Stomach smooth muscle (tissue), 2 donors: ENCODE measurements at regions not wholly inside any gene's neighbourhood (a gene's known extent, or its start where the extent isn't known, plus 50 kb on each side); places are given as distances from the start of the nearest gene placed in this dataset.
"Not testable (repeated sequence)": the region's sequence is repeated elsewhere in the genome, so short reads cannot be mapped to it uniquely, and the experiment has no call there.

Experiments
- H3K27ac ChIP-seq: one replicate; pipeline ENCODE4 v1.7.0; 2013; ENCODE audit warnings: mild to moderate bottlenecking, low read length, inconsistent platforms
- H3K27me3 ChIP-seq, 2 donors: one replicate each; pipeline ENCODE4 v1.7.0; 2013; ENCODE audit warnings: low read length in 2 of 2; ENCODE audit not compliant: insufficient read depth in 2 of 2, control insufficient read depth in 1 of 2
- H3K36me3 ChIP-seq, 2 donors: one replicate each; pipeline ENCODE4 v1.7.0; 2013; ENCODE audit warnings: low read length in 2 of 2; ENCODE audit not compliant: control insufficient read depth in 2 of 2, insufficient read depth in 2 of 2
- H3K4me1 ChIP-seq: one replicate; pipeline ENCODE4 v1.7.0; 2013; ENCODE audit warnings: low read length; ENCODE audit not compliant: control insufficient read depth, insufficient read depth
- H3K4me3 ChIP-seq, 2 donors: one replicate each; pipeline ENCODE4 v1.7.0; 2013; ENCODE audit warnings: low read length in 2 of 2
- H3K9ac ChIP-seq, 2 donors: one replicate each; pipeline ENCODE4 v1.7.0; 2013; ENCODE audit warnings: low read length in 2 of 2, mild to moderate bottlenecking in 1 of 2
- H3K9me3 ChIP-seq, 2 donors: one replicate each; pipeline ENCODE4 v1.7.0; 2013; ENCODE audit warnings: low read length in 2 of 2; ENCODE audit not compliant: control insufficient read depth in 2 of 2
- donor health status: healthy.
- donor health status: Pancreatic carcinoma.

DNA sequence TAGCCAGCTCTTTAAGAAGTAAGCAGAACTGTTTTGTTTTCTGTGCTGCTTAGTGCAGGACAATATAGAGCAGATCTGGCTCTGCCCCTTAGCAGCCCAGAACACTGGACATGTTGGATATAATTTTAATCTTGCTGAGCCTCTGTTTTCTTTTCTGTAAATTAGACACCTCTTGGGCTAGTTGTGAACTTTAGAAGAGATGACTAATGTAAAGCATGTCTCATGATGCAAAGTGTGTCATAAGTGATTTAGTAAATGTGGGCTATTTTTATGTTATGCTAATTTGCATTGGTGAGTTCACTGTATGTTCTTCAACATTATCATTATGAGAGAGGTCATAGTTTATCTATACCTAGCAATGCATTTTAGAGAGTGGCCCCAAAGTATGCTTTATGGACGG lies 156.1 kb upstream of the ADAMTSL1 start:
- H3K27me3 ChIP-seq, result no peaks in the 10 kb centered on the region
- H3K9ac ChIP-seq, result no peak overlapping the region
- H3K9me3 ChIP-seq, result no peaks in the 10 kb centered on the region
- no peaks in the 10 kb centered on the region for H3K36me3 ChIP-seq
- no peaks in the 10 kb centered on the region for H3K4me1 ChIP-seq
- no peak overlapping the region for H3K27ac ChIP-seq
- no peak overlapping the region for H3K4me3 ChIP-seq

DNA sequence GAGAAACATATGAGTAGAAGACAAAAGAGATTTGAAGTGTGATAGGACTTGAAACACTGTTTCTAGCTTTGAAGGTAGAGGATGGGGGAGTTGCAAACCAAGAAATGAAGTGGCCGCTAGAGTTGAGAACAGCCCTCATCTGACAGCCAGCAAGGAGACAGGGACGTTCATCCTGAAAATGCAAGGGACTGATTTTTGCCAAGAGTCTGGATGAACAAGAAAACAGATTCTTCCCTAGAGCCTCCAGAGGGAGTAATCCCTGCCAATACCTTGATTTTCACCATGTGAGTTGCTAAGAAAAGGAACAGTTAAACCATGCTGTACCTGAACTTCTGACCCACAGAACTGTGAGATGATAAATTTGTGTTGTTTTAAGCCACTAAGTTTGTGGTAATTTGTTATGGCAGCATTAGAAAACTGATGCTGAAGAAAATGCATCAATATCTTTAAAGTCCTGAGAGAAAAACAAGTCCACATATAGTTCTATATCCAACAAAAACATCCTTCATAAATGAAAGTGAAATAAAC lies 154.0 kb upstream of the ADAMTSL1 start:
- Histone ChIP-seq H3K9me3 (no peaks in the 10 kb centered on the region), H3K9ac (no peak overlapping the region), H3K27me3 (no peaks in the 10 kb centered on the region), H3K4me3 (no peak overlapping the region), H3K36me3 (no peaks in the 10 kb centered on the region), H3K4me1 (no peaks in the 10 kb centered on the region), H3K27ac (no peak overlapping the region)

DNA sequence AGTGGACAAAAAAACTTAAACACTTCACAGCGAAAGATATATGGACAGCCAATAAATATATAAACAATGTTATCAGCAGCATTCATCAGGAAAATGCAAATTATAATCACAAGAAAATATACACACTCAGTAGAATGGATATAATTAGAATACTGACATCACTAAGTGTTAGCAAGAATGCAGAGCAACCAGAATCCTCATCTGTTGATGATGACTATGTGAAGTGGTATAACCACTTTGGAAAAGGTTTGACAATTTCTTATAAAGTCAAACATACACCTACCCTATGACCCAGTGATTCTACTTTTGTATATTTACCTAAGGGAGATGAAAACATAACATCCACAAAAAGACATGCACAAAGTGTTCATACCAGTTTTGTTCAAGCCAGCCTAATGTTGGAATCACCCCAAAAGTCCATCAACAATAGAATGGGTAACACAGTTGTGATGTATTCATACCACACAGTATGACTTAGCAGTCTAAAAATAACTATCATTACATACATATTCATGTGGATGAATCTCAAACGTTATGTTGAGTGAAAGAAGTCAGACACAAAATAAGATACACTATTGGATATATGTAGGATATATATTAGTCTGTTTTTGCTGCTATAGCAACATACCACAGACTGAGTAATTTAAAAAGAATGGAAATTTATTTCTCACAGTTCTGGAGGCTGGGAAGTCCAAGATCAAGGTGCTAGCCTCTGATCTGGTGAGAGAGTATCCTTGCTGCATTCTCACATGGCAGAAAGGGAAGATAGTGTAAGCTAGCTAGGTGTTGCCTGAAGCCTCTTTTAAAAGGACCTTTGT lies 148.8 kb upstream of the ADAMTSL1 start:
- Histone ChIP-seq H3K4me3 (no peak overlapping the region), H3K36me3 (no peaks in the 10 kb centered on the region), H3K4me1 (no peaks in the 10 kb centered on the region)

DNA sequence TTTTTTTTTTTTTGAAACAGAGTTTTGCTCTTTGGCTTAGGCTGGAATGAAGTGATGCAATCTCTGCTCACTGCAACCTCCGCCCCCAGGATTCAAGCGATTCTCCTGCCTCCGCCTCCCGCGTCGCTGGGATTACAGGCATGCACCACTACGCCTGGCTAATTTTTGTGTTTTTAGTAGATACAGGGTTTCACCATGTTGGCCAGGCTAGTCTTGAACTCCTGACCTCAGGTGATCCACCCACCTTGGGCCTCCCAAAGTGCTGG lies 148.3 kb upstream of the ADAMTSL1 start:
- not testable (repeated sequence) for H3K27me3 ChIP-seq, H3K4me1 ChIP-seq, H3K9me3 ChIP-seq, H3K4me3 ChIP-seq, H3K36me3 ChIP-seq, H3K27ac ChIP-seq, H3K9ac ChIP-seq

More for the DNA sequence above, 148.8 kb upstream of the ADAMTSL1 start:
- Histone ChIP-seq H3K9me3 (no peaks in the 10 kb centered on the region), H3K27ac (no peak overlapping the region), H3K9ac (no peak overlapping the region), H3K27me3 (no peaks in the 10 kb centered on the region)

DNA sequence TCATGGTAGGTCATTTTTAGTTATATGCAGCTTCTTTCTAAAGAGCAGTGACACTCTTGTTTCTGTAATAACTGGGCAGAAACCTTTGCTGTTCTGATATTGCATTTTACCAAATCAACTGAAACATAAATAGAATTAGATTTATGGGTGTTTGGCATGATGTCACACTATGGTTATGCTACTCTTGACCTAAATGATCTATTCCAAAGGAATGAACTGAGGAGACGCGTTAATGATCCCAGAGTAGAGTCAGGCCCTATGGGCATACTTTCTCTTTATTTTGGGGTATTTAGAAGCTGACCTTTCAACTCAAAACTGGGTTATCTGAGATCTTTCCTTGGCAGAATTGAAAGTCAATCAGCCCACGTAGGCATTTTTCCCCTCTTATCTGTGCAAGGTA lies 146.8 kb upstream of the ADAMTSL1 start:
- no peak overlapping the region for H3K27ac ChIP-seq
- peaks cover 7% of the 10 kb centered on the region for H3K4me1 ChIP-seq
- H3K9me3 ChIP-seq, result no peaks in the 10 kb centered on the region
- H3K36me3 ChIP-seq, result no peaks in the 10 kb centered on the region
- H3K4me3 ChIP-seq, result no peak overlapping the region
- no peak overlapping the region for H3K9ac ChIP-seq
- H3K27me3 ChIP-seq, result no peaks in the 10 kb centered on the region

DNA sequence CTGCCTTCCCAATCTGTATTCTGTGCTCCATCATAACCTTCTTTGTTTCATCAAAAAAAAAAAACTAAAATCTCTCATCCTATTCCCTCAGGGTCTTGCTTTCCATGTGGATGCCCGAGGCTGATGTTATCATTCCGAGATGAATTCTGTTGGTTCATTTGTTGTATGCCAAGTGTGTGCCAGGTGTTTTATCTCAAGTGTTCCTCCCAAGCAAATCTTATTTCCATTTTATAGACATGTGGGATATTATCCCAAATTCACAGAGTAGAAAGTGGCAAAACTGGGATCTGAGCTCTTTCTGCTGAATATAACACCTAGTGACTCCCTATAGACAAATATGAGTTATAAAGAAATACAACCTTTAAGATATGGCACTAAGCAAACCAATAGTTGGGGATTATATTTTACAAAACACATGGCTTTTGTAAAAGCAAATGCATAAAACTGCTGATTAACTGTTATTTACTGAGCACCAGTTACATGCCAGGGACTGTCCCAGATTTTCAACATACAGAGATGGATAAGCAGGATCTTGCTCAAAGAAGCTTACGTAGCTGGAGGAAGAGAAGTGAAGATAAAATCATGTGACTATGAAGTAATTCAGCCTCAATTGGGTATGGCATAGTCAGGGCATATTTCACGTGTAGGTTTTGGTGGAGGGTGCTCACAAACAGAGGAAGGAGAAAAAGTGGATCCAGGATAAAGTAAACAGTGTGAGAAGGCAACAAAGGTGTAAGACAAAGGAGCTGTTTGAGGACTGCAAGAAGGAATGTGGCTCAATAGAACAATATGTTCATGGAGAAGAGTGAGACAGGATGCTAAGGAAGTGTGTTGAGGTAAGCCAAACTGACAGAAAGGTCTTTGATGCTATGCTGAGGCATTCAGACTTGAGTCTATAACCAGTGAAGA lies 143.3 kb upstream of the ADAMTSL1 start:
- H3K27me3 ChIP-seq, result no peaks in the 10 kb centered on the region
- no peak overlapping the region for H3K4me3 ChIP-seq
- H3K9ac ChIP-seq, result no peak overlapping the region
- peaks cover 12% of the 10 kb centered on the region for H3K4me1 ChIP-seq
- no peaks in the 10 kb centered on the region for H3K36me3 ChIP-seq
- H3K27ac ChIP-seq, result no peak overlapping the region
- H3K9me3 ChIP-seq, result no peaks in the 10 kb centered on the region

DNA sequence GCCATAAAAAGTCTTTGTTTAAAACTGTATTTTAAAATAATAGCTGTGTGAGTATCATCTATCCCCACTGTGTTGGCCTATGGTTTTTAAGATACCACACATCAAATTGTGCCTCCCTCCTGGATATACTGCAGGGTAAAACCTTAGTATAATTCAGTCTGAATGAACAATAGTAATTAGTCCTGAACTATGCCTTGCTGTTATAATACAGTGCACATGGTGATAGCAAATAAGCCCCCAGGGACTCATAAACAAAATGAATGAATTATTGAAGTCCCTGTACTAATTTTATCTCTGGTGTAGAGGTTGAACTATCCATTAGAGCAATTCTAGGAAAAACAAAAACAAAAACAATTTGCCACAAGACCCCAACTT lies 142.7 kb upstream of the ADAMTSL1 start:
- H3K4me1 ChIP-seq, result peaks cover 12% of the 10 kb centered on the region
- no peak overlapping the region for H3K9ac ChIP-seq
- no peaks in the 10 kb centered on the region for H3K36me3 ChIP-seq
- no peaks in the 10 kb centered on the region for H3K9me3 ChIP-seq
- H3K4me3 ChIP-seq, result no peak overlapping the region
- H3K27me3 ChIP-seq, result no peaks in the 10 kb centered on the region
- no peak overlapping the region for H3K27ac ChIP-seq

DNA sequence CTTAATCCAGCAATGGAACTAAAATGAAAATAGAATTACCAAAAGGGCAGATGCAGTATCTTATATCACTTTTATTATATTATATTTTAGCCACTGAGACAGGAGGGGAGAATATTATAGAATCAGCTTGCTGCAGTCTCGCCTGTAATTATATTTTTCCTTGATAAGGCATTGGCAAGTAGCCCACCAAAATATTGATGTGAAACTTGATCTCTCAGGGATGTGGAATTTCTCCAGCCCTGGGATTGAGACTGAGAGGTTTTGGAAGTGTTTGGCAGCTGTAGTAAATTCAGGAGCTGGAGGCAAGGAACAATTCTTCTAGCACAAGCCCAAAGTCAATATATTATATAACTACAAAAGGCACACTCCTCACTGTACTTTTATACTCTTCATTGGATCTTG lies 142.1 kb upstream of the ADAMTSL1 start:
- H3K4me1 ChIP-seq, result peaks cover 13% of the 10 kb centered on the region
- H3K27ac ChIP-seq, result no peak overlapping the region
- H3K36me3 ChIP-seq, result no peaks in the 10 kb centered on the region

DNA sequence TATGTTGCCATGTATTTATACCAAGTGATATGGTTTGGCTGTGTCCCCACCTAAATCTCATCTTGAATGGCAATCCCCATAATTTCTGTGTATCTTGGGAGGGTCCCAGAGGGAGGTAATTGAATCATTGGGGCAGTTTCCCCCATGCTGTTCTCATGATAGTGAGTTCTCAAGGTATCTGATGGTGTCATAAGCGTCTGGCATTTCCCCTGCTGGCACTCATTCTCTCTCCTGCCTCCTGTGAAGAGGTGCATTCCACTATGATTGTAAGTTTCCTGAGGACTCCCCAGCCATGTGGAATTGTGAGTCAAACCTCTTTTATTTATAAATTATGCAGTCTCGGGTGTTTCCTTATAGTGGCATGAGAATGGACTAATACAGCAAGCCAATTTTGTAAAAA lies 140.8 kb upstream of the ADAMTSL1 start:
- Histone ChIP-seq H3K27me3 (no peaks in the 10 kb centered on the region), H3K4me3 (no peak overlapping the region), H3K9me3 (no peaks in the 10 kb centered on the region), H3K4me1 (peaks cover 17% of the 10 kb centered on the region), H3K36me3 (no peaks in the 10 kb centered on the region), H3K27ac (no peak overlapping the region), H3K9ac (no peak overlapping the region)

More for the DNA sequence above, 142.1 kb upstream of the ADAMTSL1 start:
- Histone ChIP-seq H3K27me3 (no peaks in the 10 kb centered on the region), H3K4me3 (no peak overlapping the region), H3K9ac (no peak overlapping the region), H3K9me3 (no peaks in the 10 kb centered on the region)

DNA sequence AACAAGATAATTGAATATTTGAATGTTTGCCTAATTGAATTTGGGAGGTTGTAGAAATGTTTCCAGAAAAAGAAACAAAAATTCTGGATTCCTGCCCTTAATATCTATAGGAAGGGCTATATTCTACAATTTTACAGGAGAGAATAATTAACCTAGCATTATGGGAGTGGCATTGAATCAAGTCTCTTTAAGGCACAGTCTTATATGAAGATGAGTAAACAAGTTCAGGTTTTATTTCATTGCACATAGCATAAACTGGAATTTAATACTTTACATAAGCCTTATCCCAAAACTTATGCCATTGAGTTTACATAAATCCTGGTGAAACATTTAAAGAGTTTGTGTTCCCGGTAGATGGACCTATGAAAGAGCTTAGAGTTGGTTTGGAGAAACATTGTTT lies 138.1 kb upstream of the ADAMTSL1 start:
- no peaks in the 10 kb centered on the region for H3K27me3 ChIP-seq
- H3K9ac ChIP-seq, result no peak overlapping the region
- no peaks in the 10 kb centered on the region for H3K36me3 ChIP-seq
- peaks cover 13% of the 10 kb centered on the region for H3K4me1 ChIP-seq
- no peak overlapping the region for H3K4me3 ChIP-seq
- H3K9me3 ChIP-seq, result no peaks in the 10 kb centered on the region
- H3K27ac ChIP-seq, result no peak overlapping the region

DNA sequence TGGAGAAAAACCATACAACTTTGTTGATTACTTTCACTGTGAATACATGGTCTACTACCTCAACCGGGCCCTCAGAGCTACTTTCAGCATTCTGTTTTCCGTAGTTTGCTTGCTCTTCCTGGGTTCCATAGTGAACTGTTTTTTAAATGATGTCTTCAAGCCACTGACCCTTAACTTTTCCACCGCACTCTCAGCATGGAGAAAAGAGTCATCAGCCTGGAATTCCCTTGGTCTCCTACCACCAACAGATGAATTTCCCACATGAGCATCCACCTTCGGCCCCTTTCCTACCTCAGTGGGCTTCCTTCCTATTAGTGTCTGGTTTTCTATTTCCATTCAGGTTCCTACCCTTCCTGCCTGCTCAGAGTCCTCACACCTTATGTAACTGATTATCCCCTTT lies 135.9 kb upstream of the ADAMTSL1 start:
- no peak overlapping the region for H3K27ac ChIP-seq
- no peak overlapping the region for H3K9ac ChIP-seq
- no peaks in the 10 kb centered on the region for H3K36me3 ChIP-seq
- H3K27me3 ChIP-seq, result no peaks in the 10 kb centered on the region
- no peaks in the 10 kb centered on the region for H3K9me3 ChIP-seq
- H3K4me3 ChIP-seq, result no peak overlapping the region
- peaks cover 10% of the 10 kb centered on the region for H3K4me1 ChIP-seq
